AG09309 (cell line): ENCODE measurements at regions not wholly inside any gene's neighbourhood (a gene's known extent, or its start where the extent isn't known, plus 50 kb on each side); places are given as distances from the start of the nearest gene placed in this dataset.

Source experiments
- DNase-seq: peaks from one replicate; pipeline ENCODE4 v3.0.0-alpha.2; 2010; ENCODE audit warnings: low read depth
- H3K4me3 ChIP-seq: 2 replicates; pipeline ENCODE4 v1.5.1; 2011; ENCODE audit warnings: mild to moderate bottlenecking, low read depth, low read length, moderate library complexity; ENCODE audit not compliant: control insufficient read depth
- TF ChIP-seq, protein P1 (sequence below): IDR thresholded peaks from 2 replicates; pipeline ENCODE4 v1.5.1; 2011; ENCODE audit warnings: mild to moderate bottlenecking, low read depth, low read length, inconsistent platforms; ENCODE audit not compliant: insufficient read depth, control insufficient read depth; ENCODE audit errors: missing control alignments

GRCh38 chrX:113986427-113986826 is 597.5 kb upstream of the HTR2C start:
- TF ChIP-seq, protein P1, sequence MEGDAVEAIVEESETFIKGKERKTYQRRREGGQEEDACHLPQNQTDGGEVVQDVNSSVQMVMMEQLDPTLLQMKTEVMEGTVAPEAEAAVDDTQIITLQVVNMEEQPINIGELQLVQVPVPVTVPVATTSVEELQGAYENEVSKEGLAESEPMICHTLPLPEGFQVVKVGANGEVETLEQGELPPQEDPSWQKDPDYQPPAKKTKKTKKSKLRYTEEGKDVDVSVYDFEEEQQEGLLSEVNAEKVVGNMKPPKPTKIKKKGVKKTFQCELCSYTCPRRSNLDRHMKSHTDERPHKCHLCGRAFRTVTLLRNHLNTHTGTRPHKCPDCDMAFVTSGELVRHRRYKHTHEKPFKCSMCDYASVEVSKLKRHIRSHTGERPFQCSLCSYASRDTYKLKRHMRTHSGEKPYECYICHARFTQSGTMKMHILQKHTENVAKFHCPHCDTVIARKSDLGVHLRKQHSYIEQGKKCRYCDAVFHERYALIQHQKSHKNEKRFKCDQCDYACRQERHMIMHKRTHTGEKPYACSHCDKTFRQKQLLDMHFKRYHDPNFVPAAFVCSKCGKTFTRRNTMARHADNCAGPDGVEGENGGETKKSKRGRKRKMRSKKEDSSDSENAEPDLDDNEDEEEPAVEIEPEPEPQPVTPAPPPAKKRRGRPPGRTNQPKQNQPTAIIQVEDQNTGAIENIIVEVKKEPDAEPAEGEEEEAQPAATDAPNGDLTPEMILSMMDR = no peak
- no peak overlapping the region for H3K4me3 ChIP-seq
- DNase-seq = no peak

- no peak overlapping the region for H3K4me3 ChIP-seq
- DNase-seq = no peak
- TF ChIP-seq, protein P1 = no peak
Observed at GRCh38 chrX:113982766-113983165, 601.1 kb upstream of the HTR2C start.

- no peak for DNase-seq
- no peak overlapping the region for H3K4me3 ChIP-seq
- TF ChIP-seq, protein P1 = no peak
Observed at GRCh38 chrX:113980953-113981352, 602.9 kb upstream of the HTR2C start.

GRCh38 chrX:113977887-113978286 is 606.0 kb upstream of the HTR2C start:
- no peak for DNase-seq
- H3K4me3 ChIP-seq = no peak overlapping the region
- TF ChIP-seq, protein P1 = no peak

GRCh38 chrX:113975441-113975840 is 608.4 kb upstream of the HTR2C start:
- TF ChIP-seq, protein P1 = no peak
- no peak overlapping the region for H3K4me3 ChIP-seq
- DNase-seq = no peak

DNA sequence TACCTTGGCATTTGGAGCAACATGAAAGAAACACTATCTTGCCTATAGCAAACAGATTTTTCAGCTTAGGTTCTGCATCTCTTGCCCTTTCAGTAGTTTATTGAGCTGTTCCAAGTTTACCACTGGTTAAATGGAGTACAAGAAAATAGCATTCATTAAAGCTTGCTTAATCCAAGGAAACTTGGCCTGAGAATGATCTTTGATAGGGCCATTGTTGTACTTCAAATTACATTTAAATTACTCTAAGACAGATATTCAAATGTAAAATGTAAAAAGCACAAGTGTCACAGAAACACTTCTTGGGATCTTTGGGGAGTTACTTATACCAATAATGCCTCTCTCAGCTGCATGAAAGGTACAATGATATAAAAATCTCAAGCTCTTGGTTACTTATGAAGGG is 609.0 kb upstream of the HTR2C start:
- no peak overlapping the region for H3K4me3 ChIP-seq
- TF ChIP-seq, protein P1 = no peak
- no peak for DNase-seq

GRCh38 chrX:113973706-113974105 is 610.2 kb upstream of the HTR2C start:
- no peak overlapping the region for H3K4me3 ChIP-seq
- TF ChIP-seq, protein P1 = no peak
- no peak for DNase-seq
